ENCODE measurements at regions not wholly inside any gene's neighbourhood (a gene's known extent, or its start where the extent isn't known, plus 50 kb on each side); places are given as distances from the start of the nearest gene placed in this dataset.

DNA sequence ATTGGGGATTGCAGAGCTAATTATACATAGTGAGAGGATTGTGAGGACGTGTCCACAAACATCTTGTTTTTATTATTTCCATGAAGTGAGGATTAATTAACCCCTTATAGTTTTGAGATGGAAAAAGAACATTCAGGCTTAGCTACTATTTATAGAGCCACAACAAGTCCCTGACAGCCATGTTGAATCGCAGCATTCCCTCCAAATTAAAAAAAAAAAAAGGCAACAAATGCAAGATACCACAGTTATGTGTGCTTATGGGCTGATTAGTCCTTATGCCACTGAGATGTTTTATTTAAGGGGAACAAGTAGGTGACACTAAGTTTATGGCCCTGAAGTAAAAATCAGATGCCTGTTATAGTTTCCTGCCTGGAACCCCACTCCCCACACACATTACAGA, 350.3 kb downstream of the GPAM start:
- no peaks in the 10 kb centered on the region for H3K27me3 ChIP-seq
- intact Hi-C loops (cut with DNase I; ENCODE audit: low total_unique reads): no loop called here
- H3K27ac ChIP-seq: no peak overlapping the region
- H3K4me3 ChIP-seq: no peak overlapping the region
- no peak for DNase-seq
- H3K4me1 ChIP-seq: no peaks in the 10 kb centered on the region
- H3K9me3 ChIP-seq: no peaks in the 10 kb centered on the region
- TF ChIP-seq, protein P1, sequence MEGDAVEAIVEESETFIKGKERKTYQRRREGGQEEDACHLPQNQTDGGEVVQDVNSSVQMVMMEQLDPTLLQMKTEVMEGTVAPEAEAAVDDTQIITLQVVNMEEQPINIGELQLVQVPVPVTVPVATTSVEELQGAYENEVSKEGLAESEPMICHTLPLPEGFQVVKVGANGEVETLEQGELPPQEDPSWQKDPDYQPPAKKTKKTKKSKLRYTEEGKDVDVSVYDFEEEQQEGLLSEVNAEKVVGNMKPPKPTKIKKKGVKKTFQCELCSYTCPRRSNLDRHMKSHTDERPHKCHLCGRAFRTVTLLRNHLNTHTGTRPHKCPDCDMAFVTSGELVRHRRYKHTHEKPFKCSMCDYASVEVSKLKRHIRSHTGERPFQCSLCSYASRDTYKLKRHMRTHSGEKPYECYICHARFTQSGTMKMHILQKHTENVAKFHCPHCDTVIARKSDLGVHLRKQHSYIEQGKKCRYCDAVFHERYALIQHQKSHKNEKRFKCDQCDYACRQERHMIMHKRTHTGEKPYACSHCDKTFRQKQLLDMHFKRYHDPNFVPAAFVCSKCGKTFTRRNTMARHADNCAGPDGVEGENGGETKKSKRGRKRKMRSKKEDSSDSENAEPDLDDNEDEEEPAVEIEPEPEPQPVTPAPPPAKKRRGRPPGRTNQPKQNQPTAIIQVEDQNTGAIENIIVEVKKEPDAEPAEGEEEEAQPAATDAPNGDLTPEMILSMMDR (IDR thresholded peaks at IDR 0.05): no peak
- no peak for TF ChIP-seq POLR2A (IDR thresholded peaks at IDR 0.05)
- no peaks in the 10 kb centered on the region for H3K36me3 ChIP-seq

DNA sequence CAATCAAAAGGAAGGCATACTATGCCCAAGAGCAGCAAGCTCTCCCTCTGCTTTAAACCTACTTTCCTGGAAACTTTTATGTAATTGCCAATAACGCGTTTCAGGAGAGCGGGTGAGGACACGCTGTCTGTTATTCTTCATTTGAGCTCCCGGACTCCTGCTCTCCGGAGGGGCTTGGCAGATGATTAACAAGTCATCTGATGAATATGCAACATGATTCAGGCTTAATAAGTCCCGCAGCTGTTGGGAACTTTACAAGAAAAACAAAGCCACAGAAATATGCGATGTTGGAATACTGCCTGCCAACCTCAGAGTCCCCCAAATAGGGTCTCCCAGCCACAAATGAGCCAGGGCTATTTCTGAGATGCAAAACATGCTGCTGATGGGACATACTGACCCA, 348.0 kb downstream of the GPAM start:
- TF ChIP-seq, protein P1 (IDR thresholded peaks at IDR 0.05): no peak
- TF ChIP-seq POLR2A (IDR thresholded peaks at IDR 0.05): no peak
- intact Hi-C loops (cut with DNase I; ENCODE audit: low total_unique reads): no loop called here

DNA sequence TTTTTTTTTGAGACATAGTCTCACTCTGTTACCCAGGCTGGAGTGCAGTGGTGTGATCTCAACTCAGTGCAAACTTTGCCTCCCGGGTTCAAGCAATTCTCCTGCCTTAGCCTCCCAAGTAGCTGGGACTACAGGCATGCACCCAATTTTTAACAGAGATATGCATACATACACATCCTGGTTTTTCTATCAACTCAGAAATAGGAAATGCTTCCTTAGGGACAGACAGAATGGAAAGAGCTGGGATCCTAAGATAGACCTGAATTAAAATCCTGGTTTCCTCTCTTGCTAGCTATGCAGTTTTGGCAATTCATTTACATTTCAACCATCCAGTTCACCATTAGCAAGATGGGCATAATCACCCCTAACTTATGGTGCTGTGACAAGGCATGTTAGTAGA, 347.5 kb downstream of the GPAM start:
- H3K9me3 ChIP-seq: no peaks in the 10 kb centered on the region
- TF ChIP-seq POLR2A (IDR thresholded peaks at IDR 0.05): no peak
- TF ChIP-seq, protein P1 (IDR thresholded peaks at IDR 0.05): no peak
- no peak overlapping the region for H3K27ac ChIP-seq
- H3K27me3 ChIP-seq: no peaks in the 10 kb centered on the region
- H3K4me1 ChIP-seq: no peaks in the 10 kb centered on the region
- intact Hi-C loops (cut with DNase I; ENCODE audit: low total_unique reads): no loop called here
- H3K36me3 ChIP-seq: no peaks in the 10 kb centered on the region
- no peak overlapping the region for H3K4me3 ChIP-seq
- DNase-seq: no peak

More for the DNA sequence above, 348.0 kb downstream of the GPAM start:
- H3K4me1 ChIP-seq: no peaks in the 10 kb centered on the region
- no peaks in the 10 kb centered on the region for H3K36me3 ChIP-seq
- H3K4me3 ChIP-seq: no peak overlapping the region
- no peak for DNase-seq
- H3K27me3 ChIP-seq: no peaks in the 10 kb centered on the region
- H3K27ac ChIP-seq: no peak overlapping the region
- H3K9me3 ChIP-seq: no peaks in the 10 kb centered on the region

DNA sequence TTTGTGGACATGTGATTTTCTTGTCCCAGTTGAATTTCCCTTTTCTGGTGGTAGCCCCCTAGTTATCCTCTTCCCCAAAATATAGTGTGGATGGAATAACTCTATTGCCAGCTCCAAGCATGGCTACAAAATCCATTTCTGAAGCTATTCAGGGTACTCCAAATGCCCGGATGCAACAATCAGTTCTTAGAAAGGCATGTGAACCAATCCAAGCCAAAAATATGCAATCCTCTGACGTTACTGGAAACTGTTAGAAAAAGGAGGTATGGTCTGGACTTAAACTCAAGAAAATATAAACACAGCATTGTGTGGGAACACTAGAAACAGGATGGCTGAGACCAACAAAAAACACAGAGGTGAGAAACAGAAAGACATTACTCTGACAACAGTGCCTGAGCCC, 347.0 kb downstream of the GPAM start:
- no peaks in the 10 kb centered on the region for H3K4me1 ChIP-seq
- DNase-seq: no peak
- intact Hi-C loops (cut with DNase I; ENCODE audit: low total_unique reads): no loop called here
- no peaks in the 10 kb centered on the region for H3K36me3 ChIP-seq
- H3K27me3 ChIP-seq: no peaks in the 10 kb centered on the region
- no peaks in the 10 kb centered on the region for H3K9me3 ChIP-seq
- no peak overlapping the region for H3K4me3 ChIP-seq
- TF ChIP-seq, protein P1 (IDR thresholded peaks at IDR 0.05): no peak
- TF ChIP-seq POLR2A (IDR thresholded peaks at IDR 0.05): no peak
- H3K27ac ChIP-seq: no peak overlapping the region

DNA sequence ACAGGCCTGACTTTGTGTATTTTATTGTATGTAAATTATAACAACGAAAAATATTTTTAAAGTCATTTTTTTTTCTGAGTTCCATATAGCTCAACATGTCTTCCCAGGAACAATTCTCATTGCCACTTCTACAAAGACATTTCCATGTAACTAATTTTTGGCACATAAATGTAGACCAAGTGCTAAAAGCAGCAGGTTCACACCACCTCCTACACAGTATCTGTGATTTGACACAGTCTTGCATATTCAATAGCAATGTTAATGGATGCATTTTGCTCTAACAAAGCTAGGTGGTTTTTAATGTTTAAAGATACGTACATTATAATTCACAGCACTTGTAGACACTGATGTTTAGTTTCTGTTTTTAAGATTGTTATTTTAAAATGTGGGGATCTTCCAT, 346.5 kb downstream of the GPAM start:
- TF ChIP-seq POLR2A (IDR thresholded peaks at IDR 0.05): no peak
- TF ChIP-seq, protein P1 (IDR thresholded peaks at IDR 0.05): no peak
- no peak overlapping the region for H3K4me3 ChIP-seq
- H3K27me3 ChIP-seq: no peaks in the 10 kb centered on the region
- intact Hi-C loops (cut with DNase I; ENCODE audit: low total_unique reads): no loop called here
- H3K36me3 ChIP-seq: no peaks in the 10 kb centered on the region
- H3K4me1 ChIP-seq: no peaks in the 10 kb centered on the region
- no peak for DNase-seq
- no peak overlapping the region for H3K27ac ChIP-seq
- no peaks in the 10 kb centered on the region for H3K9me3 ChIP-seq
